Fibroblast of mammary gland (primary cell): ENCODE measurements at regions not wholly inside any gene's neighbourhood (a gene's known extent, or its start where the extent isn't known, plus 50 kb on each side); places are given as distances from the start of the nearest gene placed in this dataset.

Source experiments
- DNase-seq: peaks from one replicate; pipeline ENCODE4 v3.0.0-alpha.2; 2010; ENCODE audit warnings: low read depth
- H3K4me3 ChIP-seq: 2 replicates; pipeline ENCODE4 v1.5.1; 2011; ENCODE audit warnings: low read depth, mild to moderate bottlenecking, low read length, moderate library complexity; ENCODE audit not compliant: control insufficient read depth
- TF ChIP-seq, protein P1 (sequence below): conservative IDR thresholded peaks from 2 replicates; pipeline ENCODE4 v1.5.1; 2011; ENCODE audit warnings: low read depth, low read length, inconsistent platforms; ENCODE audit not compliant: control insufficient read depth, insufficient read depth

DNA sequence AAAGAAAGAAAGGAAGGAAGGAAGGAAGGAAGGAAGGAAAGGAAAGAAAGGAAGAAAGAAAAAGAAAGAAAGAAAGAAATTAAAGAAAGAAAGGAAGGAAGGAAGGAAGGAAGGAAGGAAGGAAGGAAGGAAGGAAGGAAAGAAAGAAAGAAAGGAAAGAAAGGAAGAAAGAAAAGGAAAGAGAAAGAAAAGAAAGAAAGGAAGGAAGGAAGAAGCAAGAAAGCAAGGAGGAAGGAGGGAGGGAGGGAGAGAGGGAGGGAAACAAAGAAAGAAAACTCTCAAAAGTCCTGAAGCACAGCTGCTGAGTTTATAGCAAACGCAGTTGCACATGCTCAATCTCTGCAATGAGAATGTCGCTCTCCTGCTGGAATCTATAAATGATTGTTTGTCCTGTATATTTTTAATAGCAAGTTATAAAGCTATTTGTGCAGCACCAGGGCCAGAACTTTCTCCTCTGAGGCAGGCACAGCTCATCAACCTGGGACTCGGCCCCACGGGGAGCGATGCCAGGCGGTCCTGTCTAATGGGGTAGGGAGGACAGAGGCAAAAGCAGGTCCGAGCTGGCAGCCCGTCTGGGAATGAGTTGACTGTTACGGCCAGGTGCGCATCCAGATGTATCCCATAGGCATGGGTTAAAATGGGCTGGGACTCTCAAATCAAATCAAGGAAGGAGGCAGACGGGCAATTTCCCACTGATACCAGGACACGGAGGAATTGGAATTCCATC lies 118.0 kb upstream of the PFKP start:
- no peak for DNase-seq
- no peak overlapping the region for H3K4me3 ChIP-seq
- TF ChIP-seq, protein P1, sequence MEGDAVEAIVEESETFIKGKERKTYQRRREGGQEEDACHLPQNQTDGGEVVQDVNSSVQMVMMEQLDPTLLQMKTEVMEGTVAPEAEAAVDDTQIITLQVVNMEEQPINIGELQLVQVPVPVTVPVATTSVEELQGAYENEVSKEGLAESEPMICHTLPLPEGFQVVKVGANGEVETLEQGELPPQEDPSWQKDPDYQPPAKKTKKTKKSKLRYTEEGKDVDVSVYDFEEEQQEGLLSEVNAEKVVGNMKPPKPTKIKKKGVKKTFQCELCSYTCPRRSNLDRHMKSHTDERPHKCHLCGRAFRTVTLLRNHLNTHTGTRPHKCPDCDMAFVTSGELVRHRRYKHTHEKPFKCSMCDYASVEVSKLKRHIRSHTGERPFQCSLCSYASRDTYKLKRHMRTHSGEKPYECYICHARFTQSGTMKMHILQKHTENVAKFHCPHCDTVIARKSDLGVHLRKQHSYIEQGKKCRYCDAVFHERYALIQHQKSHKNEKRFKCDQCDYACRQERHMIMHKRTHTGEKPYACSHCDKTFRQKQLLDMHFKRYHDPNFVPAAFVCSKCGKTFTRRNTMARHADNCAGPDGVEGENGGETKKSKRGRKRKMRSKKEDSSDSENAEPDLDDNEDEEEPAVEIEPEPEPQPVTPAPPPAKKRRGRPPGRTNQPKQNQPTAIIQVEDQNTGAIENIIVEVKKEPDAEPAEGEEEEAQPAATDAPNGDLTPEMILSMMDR, result no peak

DNA sequence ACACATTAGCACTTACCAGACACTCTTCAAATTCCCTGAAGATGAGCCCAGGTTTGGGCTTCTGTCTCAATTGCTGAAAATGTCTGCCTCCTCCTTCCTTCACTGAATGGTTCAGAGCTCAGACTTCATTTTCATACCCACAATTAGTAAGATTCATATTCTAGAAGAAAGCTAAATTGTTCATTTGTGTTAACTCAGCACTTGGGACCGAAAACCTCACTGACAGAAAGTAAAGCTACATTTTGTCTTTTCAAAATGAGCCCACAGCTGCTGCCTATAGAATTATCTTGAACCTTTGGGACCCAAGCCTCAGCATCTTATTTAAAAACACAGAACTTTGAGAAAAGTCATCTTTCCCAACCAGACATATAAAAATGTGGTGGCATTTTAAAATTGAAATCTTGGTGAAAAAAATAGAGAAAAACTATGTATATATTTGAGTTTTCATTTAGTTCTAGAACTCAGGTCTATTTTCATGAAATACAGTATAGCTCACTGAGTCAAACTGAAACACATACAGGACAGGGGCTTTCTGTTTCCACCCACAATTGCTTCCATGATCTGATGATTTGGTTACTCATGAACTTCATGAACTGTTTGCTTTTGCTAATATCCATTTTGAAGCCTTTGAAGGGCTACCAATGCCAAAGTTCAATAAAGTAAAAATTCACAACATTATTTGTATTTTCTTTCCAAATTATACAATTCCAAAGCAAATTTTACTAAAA lies 119.1 kb upstream of the PFKP start:
- DNase-seq, result no peak
- no peak overlapping the region for H3K4me3 ChIP-seq
- TF ChIP-seq, protein P1, result no peak

DNA sequence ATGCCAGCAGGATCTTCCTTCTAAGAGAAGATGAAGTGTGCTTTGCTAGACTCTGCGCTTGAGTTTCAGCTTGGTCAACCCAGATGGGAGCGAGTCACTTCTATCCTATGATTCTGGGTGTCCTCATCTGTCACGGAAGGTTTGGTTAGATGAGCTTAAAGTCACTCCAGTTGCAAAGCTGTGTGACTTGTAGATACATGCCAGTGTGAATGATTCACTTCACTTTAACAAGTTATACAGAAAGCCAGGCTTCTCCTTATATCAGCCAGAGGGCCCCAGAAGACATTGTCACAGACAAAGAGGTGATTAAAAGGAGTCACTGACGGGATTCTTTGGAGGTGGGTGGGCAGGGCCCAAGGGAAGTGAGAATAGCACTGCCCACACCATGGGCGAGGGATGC lies 122.6 kb upstream of the PFKP start:
- DNase-seq, result no peak
- H3K4me3 ChIP-seq, result no peak overlapping the region
- TF ChIP-seq, protein P1, result no peak

DNA sequence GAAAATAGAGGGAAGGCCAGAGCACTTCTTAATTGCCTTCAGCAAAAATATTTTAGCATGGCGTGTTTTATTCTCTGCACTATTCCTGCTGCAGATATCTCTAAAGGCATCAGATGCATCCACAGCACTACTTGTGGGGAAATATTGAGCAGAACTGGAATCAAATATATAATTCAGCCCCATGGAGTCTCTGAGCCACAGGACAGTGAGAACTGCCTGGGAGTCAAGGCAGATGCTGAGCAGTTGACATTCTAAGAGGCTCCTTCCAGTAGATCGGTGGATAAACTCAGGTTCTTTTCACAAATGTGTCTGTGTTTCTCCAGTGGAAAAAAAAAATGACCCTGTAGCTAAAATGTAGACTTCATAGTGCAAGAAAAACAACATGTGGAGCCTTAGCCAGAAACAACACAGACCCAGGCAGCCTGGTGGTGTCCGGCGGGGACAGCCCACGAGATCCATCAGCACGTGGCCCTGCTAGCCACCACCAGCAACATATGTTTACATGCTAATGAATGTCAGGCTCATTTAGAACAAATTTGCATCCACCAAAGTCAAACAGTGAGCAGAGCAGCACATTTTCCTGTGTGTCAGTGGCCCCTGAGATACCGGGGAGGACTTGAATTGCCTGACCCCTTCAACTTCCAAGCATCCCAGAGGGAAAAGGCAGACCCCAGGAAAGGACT lies 123.3 kb upstream of the PFKP start:
- no peak for DNase-seq
- TF ChIP-seq, protein P1, result no peak
- H3K4me3 ChIP-seq, result no peak overlapping the region

DNA sequence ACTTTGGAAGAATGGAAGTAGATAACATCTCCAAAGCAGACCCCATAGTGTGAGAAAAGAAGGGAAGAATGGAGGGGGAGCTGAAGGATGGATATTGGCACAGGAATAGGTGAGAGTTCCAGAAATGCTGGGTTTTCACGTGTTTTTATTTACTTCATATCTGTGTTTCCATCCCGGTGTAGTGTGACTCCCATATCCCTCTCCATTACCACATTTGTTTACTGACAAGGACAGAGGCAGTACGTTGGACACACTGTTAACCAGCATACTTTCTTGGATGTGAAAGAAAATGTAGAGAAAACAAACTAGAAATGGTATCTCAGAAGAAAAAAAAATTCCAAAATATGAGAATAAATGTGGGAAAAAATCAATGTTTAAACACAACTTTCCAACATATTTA lies 124.4 kb upstream of the PFKP start:
- TF ChIP-seq, protein P1, result no peak
- H3K4me3 ChIP-seq, result no peak overlapping the region
- DNase-seq, result no peak

DNA sequence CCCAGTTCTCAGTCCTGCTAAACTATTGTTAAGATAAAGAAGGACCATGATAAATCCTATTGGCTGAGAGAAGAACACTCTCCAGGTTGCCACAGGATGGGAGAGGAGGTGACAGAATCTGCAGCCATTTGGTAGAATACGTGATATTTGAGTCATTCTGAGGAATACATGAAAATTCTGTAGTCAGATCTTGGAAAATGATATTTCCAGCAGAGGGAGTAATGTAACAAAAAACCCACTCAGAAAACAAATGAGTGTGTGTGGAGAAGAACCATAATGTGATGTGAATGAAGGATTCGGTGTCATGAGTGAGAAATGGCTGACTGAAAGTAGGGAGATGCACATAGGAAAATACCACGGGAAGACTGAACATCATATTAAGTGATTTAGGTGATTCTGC lies 128.5 kb upstream of the PFKP start:
- DNase-seq, result peak; percentile 35
- TF ChIP-seq, protein P1, result peak; percentile 24

More for the DNA sequence above, 128.5 kb upstream of the PFKP start:
- H3K4me3 ChIP-seq, result no peak overlapping the region
